ENCODE measurements at regions not wholly inside any gene's neighbourhood (a gene's known extent, or its start where the extent isn't known, plus 50 kb on each side); places are given as distances from the start of the nearest gene placed in this dataset.
A peak's percentile ranks its signal among the peaks of the same experiment; 100 is the strongest.

DNA sequence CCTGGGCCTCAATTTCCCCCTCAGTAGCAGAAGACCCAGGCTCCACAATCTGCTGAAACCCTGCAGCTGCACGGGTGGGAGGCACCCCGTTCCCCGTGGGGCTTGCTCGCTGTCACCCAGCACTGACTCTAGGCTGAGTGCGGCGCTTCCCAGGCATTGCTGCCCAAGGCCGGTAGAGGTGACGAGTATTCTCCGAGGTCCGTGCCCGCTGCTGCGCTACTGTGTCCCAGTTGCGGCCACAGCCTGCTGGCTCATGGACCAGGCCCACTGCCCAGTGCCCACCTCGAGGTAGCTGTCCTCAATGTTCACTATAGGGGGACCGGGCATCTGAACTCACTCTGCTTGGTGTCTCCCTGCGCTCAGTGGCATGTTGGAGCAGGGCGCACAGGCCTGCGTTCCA lies 74.7 kb downstream of the GSC start (continued):
- no peak for TF ChIP-seq HMGA1 (CRISPR knock-in tag; conservative IDR thresholded peaks at IDR 0.05)
- TF ChIP-seq, protein P1, sequence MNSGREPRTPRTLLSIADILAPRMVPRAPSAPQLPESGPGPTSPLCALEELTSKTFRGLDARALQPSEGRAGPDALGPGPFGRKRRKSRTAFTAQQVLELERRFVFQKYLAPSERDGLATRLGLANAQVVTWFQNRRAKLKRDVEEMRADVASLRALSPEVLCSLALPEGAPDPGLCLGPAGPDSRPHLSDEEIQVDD (CRISPR knock-in tag; IDR thresholded peaks at IDR 0.05; ENCODE audit: borderline replicate concordance) = no peak
- TF ChIP-seq ZNF790 (CRISPR knock-in tag; IDR thresholded peaks at IDR 0.05; ENCODE audit: borderline replicate concordance) = no peak
- no peak for TF ChIP-seq ZNF121 (CRISPR knock-in tag; IDR thresholded peaks at IDR 0.05)
- no peak for TF ChIP-seq MEIS1 (CRISPR knock-in tag; IDR thresholded peaks at IDR 0.05; ENCODE audit: borderline replicate concordance)
- no peak for TF ChIP-seq CREB1 (IDR thresholded peaks at IDR 0.05)
- TF ChIP-seq CREB1 (CRISPR knock-in tag; IDR thresholded peaks at IDR 0.05) = no peak
- TF ChIP-seq ZNF766 (CRISPR knock-in tag; IDR thresholded peaks at IDR 0.05; ENCODE audit: borderline replicate concordance) = no peak
- TF ChIP-seq SIX4 (CRISPR knock-in tag; IDR thresholded peaks at IDR 0.05) = no peak
- TF ChIP-seq GABPB1 (CRISPR knock-in tag; IDR thresholded peaks at IDR 0.05) = no peak
- TF ChIP-seq MTF1 (CRISPR knock-in tag; IDR thresholded peaks at IDR 0.05) = no peak
- no peak for TF ChIP-seq ADNP (CRISPR knock-in tag; IDR thresholded peaks at IDR 0.05)

DNA sequence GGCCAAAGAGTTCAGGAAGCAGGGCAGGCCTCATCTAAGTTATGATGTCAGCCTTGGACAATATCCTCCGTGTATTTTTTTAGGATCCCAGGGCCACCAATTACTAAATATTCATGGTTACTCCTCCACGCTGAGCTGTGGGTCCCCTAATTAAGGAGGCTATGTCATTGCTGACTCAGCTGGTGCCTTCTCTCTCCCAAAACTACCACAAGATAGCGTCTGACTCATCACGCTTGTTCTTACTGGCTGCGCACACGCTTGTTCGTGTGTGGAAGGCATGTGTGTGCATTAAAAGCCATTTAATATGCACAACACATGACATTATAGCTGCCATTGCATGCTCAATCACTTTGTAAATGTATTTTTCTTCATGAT lies 78.3 kb downstream of the GSC start:
- Histone ChIP-seq H3K27me3 (ENCODE audit: control insufficient read depth in 1 of 2, insufficient read depth in 2 of 2, low read length in 2 of 2) (peaks cover 7 to 57% of the 10 kb centered on the region in 2 experiments), H3K4me3 (replicated peaks in 1 of 3; ENCODE audit: insufficient read depth in 1 of 3, low read depth in 2 of 3, low read length in 3 of 3) (no peak overlapping the region), H2AFZ (ENCODE audit: low read length) (no peak overlapping the region), H4K20me1 (ENCODE audit: insufficient read depth, low read length) (no peaks in the 10 kb centered on the region), H3K4me2 (ENCODE audit: low read depth, low read length) (no peak overlapping the region), H3K79me2 (ENCODE audit: insufficient read depth, low read length) (no peaks in the 10 kb centered on the region), H3K4me1 (ENCODE audit: insufficient read depth, low read length) (0 out of 2 replicates have a peak, but pooled peaks cover 10% of the 10 kb centered on the region), H3K9me3 (ENCODE audit: low read length) (no peaks in the 10 kb centered on the region), H3K27ac (ENCODE audit: extremely low read length, insufficient read depth, low read length) (no peak overlapping the region), H3K36me3 (replicated peaks in 1 of 2; ENCODE audit: control insufficient read depth in 1 of 2, insufficient read depth in 2 of 2, low read length in 2 of 2) (no peaks in the 10 kb centered on the region), H3K9ac (ENCODE audit: insufficient read depth, low read depth, low read length) (no peak overlapping the region)
- intact Hi-C loops (cut with micrococcal nuclease; ENCODE audit: unreplicated experiment) (no loop called here), in situ Hi-C loops (cut with HindIII; ENCODE audit: extremely low pct_ligation_motif_present, low pct_unique_long_range_greater_than_20kb) (no loop called here)
- no peak for ATAC-seq
- FAIRE-seq = no peak
- CTCF ChIA-PET (ENCODE audit: low intra/inter-chr PET ratio, low total read pairs) = no interaction called here
- DNase-seq (ENCODE audit: low spot score) = no peak
- WGBS (ENCODE audit: low lambda C conversion rate) = 57% methylated on average over 6 of the region's 7 CpGs
- no TSS peak for BruUV-seq (replicated peaks)
- POLR2A ChIA-PET = no interaction called here
- no peak for TF ChIP-seq FOXJ3 (CRISPR knock-in tag; IDR thresholded peaks at IDR 0.05; ENCODE audit: borderline replicate concordance)
- peak in 1 of 2 experiments; percentile 26; a peak in 2 of 4 replicates for TF ChIP-seq MAFK (conservative IDR thresholded peaks at IDR 0.05 in 1 of 2, IDR thresholded peaks at IDR 0.05 in 1 of 2; ENCODE audit: low read length in 2 of 2)
- TF ChIP-seq, protein P2, sequence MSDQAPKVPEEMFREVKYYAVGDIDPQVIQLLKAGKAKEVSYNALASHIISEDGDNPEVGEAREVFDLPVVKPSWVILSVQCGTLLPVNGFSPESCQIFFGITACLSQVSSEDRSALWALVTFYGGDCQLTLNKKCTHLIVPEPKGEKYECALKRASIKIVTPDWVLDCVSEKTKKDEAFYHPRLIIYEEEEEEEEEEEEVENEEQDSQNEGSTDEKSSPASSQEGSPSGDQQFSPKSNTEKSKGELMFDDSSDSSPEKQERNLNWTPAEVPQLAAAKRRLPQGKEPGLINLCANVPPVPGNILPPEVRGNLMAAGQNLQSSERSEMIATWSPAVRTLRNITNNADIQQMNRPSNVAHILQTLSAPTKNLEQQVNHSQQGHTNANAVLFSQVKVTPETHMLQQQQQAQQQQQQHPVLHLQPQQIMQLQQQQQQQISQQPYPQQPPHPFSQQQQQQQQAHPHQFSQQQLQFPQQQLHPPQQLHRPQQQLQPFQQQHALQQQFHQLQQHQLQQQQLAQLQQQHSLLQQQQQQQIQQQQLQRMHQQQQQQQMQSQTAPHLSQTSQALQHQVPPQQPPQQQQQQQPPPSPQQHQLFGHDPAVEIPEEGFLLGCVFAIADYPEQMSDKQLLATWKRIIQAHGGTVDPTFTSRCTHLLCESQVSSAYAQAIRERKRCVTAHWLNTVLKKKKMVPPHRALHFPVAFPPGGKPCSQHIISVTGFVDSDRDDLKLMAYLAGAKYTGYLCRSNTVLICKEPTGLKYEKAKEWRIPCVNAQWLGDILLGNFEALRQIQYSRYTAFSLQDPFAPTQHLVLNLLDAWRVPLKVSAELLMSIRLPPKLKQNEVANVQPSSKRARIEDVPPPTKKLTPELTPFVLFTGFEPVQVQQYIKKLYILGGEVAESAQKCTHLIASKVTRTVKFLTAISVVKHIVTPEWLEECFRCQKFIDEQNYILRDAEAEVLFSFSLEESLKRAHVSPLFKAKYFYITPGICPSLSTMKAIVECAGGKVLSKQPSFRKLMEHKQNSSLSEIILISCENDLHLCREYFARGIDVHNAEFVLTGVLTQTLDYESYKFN (CRISPR knock-in tag; conservative IDR thresholded peaks at IDR 0.05) = no peak
- 0 out of 2 replicates have a peak, but pooled peaks have one; percentile 4 for TF ChIP-seq MAFF (IDR thresholded peaks at IDR 0.05; ENCODE audit: low read depth, low read length)
- TF ChIP-seq, protein P3, sequence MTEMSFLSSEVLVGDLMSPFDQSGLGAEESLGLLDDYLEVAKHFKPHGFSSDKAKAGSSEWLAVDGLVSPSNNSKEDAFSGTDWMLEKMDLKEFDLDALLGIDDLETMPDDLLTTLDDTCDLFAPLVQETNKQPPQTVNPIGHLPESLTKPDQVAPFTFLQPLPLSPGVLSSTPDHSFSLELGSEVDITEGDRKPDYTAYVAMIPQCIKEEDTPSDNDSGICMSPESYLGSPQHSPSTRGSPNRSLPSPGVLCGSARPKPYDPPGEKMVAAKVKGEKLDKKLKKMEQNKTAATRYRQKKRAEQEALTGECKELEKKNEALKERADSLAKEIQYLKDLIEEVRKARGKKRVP (CRISPR knock-in tag; IDR thresholded peaks at IDR 0.05) = no peak

Data from HepG2 (cell line).